GM19372 (cell line): ENCODE measurements at regions not wholly inside any gene's neighbourhood (a gene's known extent, or its start where the extent isn't known, plus 50 kb on each side); places are given as distances from the start of the nearest gene placed in this dataset.

Source experiments
- ATAC-seq: cut with Tn5 transposase; IDR thresholded peaks from one replicate; pipeline ENCODE4 v1.9.1; 2021; ENCODE audit warnings: mild to moderate bottlenecking, low read depth, moderate library complexity; ENCODE audit not compliant: unreplicated experiment

DNA sequence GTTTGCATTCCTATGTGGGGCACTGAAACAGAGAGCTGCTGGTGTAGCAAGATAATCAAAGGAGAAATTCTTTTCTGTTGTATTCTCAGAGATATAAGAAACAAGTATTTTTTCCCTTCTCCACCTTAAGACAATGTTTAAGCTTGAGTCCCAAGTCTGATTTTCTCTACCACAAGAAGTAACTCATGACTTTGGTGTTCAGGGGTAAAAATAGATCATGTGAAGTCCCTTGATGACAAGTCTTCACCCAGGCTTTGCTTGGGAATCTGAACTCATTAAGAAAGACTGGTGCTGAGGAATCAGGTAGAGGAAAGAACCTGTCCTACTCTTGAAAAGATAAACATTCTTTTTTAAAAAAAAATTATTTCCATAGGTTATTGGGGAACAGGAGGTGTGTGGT, 205.6 kb downstream of the ALDH8A1 start:
- ATAC-seq: no peak

DNA sequence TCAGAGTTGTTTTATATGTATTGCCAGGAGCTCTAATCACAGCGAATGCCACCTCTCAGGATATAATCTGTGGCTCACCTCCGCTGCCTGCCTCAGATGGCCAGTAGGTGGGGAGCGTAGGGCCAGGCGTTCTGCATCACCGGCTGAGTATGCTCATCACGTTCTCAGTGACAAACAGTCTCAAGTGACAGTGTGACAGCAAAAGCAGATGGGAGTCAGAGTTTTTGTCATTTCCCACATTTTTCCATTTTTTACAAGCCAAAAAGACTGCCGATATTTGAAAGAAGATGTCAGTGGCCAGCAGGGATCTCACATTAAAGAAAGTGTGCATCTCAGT, 208.7 kb downstream of the ALDH8A1 start:
- no peak for ATAC-seq

DNA sequence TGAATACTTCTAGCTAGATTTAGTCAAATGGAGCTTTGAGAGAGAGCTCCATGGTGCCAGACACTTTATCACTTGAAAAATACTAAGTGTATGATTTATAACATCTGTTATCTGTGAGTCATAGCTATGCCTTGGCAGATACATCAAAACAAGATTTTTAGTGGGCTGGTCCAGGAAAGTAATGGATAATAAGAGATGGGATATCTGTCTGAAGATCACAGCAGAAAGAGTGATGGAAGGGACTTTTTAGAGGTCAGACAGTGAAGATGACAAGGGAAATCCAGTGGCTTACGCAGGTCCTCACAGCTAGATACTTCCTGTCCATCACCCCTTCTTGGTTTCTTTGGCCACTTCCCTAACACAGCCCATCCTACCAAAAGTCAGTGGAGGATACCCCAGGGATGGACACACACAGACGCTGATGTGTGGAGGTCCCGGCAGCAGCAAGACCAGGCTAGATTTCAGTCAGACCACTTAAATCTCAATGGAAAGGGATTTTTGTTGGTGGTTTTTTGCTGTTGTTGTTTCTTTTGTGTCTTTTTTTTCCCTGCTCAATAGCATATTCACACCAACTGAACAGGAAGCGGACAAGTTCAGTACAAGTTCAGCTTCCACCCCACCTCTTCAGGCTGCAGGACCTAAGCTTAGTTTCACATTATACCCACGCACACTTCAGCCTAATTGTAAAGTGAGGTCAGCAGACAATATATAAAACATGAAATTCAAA, 209.3 kb downstream of the ALDH8A1 start:
- ATAC-seq: no peak

DNA sequence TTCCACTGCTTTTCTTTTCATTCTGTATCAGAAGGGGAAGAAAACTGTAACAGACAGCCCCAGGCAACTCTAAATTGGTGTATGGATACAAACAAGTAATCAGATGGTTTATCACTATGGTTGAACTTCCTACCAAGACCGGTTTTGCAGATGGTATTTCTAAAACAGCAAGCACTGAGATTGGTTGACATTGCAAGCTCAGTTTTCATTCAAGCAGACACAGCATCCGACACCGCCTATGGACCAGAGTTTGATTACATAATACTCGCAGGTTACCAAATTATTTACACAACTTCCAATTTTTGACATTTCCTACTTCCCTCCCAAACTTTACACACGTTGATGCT, 209.9 kb downstream of the ALDH8A1 start:
- ATAC-seq: no peak

DNA sequence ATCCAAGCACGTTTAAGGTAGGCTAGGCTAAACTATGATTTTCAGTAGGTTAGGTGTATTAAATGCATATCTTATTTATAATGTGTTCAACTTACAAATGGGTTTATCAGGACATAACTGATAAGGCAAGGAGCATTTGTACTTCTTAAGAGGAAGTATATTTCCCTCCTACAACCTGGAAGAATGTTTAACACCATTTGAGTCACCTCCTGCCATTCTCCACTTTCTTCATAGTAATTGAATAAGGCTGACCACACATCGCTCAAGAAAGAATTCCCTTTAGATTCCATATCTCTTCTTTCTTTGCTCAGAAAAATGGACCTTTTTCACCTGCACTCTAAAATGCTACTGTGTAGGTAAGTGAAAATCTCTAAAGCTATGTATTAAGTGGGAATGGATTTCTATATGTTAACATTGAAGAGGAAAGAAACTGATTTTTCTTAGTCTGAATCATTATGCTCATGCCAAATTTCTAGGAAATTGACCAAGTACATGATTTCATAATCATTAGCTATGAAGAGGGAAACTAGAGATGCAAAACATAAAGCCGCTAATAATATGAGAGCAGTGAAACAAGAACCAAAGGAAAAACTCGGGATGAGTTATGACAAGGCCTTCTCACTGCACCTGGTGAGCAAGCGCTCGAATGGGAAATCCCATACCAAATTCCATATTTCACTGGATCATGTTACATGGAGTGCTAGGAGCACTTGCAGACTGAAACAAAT, 210.4 kb downstream of the ALDH8A1 start:
- no peak for ATAC-seq

DNA sequence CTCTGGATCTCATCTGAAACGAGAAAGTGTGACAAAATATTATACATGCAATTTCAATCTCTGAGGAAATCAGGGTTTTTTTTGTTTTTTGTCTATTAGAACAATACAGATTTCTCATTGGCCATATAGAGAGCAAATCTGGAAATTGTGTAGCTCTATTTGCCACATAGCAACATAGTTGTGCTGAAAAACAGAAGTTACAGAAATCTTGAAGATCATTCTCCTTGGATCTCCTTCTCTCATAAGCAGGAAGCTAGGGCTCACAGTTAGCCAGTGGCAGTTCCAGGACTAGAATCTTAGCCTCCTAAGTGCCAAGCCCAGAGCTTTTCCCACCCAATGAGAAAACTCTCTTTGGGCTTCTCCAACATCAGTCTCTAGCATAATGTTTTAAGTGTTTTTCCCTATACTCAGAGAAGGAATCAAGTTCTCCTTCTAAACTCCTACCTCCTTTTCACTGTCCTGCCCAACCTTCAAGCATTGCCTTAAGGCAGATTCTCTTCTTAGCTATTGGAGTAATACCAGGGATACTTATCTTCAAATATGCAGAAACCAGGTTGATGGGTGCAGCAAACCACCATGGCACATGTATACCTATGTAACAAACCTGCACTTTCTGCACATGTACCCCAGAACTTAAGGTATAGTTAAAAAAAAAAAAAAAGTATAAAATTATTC, 211.6 kb downstream of the ALDH8A1 start:
- ATAC-seq: no peak

DNA sequence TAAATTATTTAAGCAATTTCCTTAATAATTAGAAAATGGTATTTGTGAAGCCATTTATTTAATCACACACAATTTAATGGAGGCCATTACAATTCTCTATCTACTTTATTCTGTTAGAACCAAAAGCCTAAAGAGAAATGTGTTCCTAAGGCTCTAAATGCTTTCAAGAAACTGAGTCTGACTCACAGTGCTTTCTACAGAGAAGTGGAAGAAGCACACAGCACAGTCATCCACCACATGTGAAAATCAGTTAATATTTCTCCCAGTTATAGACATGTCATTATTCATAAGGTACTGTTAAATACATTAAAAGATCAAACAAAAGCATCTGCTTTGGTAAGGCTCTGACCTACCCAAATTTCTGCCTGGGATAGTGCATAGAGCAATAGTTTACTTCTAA, 214.4 kb downstream of the ALDH8A1 start:
- ATAC-seq: no peak

DNA sequence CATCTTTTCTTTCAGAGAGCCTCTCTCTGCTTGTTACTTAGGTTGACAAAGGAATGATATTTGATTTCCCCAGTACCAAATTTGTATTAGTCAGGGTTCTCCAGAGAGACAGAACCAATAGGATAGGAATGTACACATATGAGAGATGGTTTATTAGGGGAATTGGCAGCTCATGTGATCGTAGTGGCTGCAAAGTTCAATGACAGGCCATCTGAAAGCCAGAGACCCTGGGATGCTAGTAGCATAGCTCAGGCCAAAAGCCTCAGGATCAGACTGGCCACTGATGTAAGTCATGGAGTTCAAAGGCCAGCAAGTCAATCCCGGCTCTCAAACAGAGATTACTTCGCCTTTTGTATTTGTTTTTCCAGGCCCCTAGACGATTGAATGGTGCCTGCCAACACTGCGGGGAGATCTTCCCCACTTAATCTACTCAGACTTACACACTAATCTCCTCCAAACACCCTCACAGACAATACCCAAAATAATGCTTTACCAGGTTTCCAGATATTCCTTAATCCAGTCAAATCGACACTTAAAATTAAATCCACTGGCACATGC, 215.5 kb downstream of the ALDH8A1 start:
- ATAC-seq: no peak

DNA sequence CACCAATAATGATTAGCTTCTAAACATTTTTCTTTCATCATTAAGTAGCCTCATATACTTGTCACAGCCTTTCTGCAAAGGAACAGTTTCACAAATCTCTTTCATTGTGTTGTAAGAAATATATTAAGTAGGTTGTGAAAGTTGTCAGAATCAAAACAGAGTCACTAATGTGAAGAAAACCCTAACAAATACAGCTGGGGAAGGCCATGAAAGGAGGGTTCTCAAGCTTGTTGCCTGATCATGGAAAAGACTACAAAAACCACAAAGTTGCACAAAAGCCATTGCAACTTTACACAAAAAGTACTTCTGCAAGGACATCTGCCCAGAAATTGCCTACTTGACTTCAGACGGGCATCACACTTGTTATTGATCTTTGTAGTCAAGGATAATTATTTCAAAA, 216.1 kb downstream of the ALDH8A1 start:
- ATAC-seq: no peak

DNA sequence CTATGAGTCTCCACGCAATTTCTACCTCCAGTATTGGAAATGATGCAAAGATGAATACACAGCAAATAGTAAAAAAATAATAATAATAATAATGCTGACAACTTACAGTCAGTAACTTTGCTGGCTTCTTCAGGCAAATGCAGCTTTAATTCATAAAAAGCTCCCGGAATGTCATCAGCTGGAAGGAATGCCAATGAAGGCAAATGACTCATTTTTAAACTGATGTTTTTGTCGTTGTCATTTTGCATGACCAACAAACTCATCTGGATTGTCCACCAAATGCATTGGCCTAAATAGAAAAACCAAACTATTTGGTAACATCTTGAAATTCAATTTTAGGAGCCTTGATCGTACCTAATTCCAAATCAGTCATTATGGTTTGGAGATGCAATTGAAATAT, 217.1 kb downstream of the ALDH8A1 start:
- ATAC-seq: no peak

DNA sequence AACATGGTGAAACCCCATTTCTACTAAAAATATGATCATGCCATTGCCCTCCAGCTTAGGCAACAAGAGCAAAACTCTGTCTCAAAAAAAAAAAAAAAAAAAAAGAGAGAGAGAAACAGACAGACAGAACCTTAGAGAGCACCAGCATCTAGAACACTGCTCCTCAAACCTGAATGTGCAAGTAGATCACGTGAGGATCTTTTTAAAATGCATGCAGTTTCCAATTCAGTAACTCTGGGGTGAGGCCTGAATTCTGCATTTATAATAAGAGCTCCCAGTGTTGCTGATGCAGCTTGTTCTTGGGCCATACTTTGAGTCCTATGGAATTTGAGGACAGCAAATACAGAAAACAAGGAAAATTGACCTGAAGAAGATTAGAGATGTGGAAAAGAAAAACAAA, 218.3 kb downstream of the ALDH8A1 start:
- no peak for ATAC-seq

DNA sequence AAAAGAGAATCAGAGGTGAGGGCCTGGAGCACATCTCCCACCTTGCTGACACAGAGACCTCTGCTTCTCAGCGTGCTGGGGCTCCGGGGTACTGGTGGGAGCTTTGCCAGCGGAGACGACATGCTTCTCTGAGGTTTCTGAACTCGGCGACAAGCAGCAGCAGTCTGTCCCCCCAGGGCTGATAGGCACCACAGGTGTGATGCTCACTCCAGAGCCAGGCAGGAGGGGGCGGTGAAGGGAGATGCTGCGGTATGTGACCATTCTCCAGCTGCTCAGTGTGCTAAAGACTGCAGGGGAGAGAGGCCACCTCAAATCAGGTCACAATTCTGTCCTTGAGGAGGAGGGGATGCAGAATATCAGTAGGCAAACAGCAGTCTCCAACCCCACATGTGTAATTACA, 219.9 kb downstream of the ALDH8A1 start:
- ATAC-seq: no peak

DNA sequence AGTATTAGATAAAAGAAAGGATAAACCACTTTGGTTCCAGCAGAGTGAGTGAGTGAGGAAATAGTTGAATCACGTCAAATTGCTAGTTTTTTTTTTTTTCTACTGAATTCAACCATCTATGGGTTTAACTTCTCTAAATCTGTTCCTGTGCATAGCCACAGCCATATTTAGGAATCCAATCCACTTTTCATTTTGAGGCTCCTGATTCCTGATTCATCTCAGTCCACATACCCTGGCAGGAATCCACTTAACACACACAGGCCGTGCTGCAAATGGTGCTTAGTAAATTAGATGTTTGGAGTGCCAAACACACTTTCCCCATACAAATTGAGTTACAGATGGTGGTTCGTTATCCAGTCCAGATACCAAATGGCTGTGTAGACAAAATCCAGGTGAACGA, 220.3 kb downstream of the ALDH8A1 start:
- no peak for ATAC-seq

DNA sequence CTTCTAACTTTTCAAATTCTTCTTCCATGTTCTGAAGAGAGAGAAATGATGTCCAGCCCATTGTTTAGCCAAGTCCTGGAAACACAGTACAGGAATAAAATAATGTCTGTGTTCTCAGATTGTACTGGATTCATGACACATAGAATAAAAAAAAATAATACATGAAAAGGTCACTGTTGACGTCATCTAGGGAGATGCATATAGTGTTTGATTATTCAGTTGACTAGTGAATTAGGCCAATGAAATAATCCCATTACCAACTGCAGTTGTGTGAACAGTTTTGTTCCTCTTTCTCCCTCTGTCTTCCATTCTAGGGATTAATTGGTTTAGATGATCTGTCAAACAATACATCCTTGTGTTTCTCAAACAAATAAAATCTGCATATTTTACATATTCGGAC, 222.8 kb downstream of the ALDH8A1 start:
- no peak for ATAC-seq

DNA sequence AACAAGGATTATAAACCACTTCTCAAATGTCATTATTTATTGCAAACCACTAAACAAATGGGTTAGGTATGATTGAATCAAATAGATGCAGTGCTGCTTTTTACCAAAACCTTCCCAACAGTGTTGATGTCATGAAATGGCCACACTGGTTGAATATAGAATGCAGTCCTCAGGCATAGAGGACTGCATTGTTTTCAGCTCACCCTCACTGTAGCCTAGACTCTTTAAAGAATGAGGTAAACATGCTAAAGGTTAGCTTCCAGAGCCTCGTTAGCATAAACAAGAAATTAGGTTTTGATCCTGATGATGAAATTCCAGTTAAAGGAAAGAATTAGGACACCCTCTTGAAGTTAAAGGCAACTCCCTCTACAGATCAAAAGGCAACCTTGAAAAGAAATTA, 224.3 kb downstream of the ALDH8A1 start:
- ATAC-seq: no peak

DNA sequence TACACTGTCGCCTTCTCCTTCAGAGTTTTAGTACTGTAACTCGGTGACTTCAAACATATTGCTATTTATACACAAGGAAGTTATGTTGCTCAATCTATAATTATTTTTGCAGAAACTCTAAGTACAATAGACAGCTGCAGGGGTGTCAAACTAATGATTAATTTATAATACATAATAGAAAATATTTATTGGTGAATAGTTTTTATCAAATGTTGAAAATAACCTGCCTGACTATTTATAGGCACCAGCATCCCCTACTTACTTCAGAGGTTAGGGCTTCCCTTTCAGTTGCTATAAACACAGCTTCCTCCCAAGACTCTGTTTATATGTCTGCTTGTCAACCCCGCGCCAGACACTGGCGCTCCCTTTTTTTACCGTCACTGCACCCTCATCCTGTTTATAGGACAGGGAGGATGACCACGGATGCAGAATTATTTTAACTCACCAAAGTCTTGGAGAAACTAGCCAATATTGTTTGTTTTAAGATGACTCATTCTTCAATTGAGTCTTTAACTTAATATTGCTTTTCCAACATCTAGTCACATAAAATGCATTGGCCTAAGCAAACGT, 225.0 kb downstream of the ALDH8A1 start:
- ATAC-seq: no peak

DNA sequence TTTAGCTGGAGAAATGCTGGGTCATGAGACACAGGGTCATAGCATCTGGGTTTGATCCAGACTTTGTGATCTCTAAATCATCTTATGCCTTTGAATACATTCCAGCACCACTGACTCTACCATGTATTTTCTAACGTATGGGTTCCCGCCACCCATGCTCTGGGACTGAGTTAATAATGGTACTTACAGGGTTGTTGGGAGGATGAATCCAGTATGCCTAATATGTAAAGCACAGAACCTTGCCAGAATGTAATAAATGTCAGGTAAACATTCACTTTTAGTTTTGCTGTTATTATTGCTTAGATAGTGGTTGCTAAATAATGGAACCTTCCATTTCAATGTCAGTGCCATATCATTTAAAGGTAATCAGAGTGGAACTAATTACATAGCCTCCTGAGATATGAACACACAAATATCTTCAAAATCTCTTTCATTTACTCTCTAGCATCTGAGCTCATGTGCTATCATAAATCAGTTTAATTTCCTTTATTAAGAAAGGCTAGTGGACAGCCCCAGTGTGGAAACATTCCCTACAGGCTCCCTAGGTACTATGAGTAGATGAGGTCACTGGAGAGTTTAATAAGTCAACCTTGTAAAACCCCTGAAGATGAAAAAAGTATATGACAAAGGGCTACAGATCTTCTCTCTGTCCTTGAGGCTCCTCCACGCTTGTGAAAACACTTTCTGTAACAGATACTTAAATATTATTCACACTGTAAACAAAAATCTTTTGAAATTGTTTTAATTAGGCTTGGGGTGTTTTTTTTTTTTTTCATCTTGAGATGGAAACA, 226.6 kb downstream of the ALDH8A1 start:
- ATAC-seq: no peak

DNA sequence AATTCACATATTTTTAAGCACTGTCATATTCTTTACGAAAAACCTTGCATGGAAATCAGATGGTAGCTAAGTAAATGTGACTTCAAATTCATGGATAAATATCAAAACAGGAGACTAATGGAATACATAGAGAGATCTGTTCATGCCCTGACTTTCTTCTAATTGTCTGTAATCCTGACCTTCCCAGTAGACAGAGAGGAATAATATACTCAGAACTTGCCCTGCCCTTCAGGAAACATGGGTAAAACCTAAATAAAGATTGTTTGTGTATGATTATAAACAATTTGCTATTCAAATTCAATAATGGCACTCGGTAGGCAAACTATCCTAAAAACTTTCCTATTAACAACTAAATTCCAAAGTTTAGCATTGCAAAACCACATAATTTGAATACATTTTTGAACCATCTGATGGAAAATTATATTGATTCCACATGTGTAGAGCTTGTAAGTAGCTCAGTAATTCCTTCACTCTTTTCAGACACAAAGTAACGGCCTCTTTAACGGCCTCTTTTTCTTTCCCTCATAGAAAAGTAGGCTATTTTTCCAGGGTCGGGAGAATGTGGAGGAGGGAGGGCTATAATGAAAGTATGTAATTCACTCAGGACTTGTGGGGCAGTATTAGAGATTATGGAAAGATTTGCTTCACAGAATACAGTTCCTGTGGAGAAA, 227.6 kb downstream of the ALDH8A1 start:
- ATAC-seq: no peak

DNA sequence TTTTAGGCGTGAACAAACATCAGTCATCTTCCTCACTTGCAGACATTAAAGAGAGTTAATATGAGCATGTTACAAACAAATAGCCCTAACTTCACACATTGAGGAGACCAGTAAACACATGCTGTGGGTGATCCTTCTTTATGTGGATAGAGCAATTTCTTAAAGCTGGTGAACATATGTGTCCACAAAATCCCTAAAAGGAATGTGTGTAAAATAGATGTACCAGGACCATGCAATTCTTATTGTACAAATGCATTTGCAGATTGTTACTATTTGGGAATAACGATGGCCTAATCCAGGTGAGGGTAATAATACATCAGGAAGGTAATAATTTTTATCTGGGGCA, 228.9 kb downstream of the ALDH8A1 start:
- no peak for ATAC-seq
